ENCODE measurements at regions not wholly inside any gene's neighbourhood (a gene's known extent, or its start where the extent isn't known, plus 50 kb on each side); places are given as distances from the start of the nearest gene placed in this dataset.

DNA sequence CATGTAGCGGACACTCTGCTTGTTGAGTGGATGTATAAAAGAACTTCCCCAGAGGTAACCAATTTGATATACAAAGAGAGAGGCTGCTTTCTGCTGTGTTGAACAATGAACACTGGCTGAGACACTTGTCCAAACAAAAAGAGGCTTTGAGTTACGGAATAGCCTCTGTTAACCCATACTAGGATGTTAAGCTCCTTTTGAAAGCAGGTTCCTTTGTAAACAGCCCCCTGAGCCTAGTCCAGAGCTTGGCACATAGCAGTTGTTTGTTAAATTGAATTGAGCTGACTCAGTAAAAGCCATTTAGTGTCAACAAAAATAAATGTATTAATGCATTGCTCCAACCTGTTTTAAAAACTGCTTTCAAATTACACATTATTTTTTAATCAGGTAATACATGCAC lies 200.1 kb downstream of the MZT1 start:
- DNase-seq, result no peak

DNA sequence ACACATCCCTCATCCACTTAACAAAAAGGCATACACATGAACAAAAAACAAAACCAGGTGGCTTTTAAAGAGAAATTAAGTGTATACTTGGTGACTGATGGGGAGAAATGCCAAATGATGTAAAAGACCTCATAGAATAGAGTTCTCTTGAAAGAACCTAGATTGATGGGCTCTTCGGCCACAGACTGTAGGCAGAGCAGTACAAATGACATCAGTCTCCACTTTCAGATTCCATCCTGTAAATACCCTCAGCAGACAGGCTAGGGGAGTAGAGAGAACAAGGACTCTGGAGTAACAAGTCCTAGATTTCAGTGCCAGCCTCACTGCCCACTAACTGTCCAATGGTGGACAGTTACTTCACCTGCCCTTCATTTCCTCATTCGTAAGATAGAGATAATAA lies 203.8 kb downstream of the MZT1 start:
- DNase-seq, result no peak

DNA sequence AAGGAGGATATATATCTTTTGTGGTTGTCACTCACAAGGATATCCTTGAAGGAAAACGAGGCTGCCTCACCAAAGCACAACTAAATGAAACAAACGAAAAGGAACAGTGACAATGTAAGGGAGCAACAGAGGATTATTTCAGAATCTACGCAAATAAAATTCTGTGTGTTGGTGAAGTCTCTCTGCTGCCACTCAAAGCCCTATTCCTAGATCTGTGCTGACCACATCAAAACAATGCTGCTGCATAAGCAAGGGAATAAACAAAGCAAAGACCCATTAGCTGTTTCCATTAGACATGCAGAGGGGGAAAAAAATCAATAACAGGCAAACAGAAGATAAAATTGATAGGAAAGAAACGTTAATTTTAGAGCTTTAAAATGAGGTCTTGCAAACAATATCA lies 204.4 kb downstream of the MZT1 start:
- no peak for DNase-seq

DNA sequence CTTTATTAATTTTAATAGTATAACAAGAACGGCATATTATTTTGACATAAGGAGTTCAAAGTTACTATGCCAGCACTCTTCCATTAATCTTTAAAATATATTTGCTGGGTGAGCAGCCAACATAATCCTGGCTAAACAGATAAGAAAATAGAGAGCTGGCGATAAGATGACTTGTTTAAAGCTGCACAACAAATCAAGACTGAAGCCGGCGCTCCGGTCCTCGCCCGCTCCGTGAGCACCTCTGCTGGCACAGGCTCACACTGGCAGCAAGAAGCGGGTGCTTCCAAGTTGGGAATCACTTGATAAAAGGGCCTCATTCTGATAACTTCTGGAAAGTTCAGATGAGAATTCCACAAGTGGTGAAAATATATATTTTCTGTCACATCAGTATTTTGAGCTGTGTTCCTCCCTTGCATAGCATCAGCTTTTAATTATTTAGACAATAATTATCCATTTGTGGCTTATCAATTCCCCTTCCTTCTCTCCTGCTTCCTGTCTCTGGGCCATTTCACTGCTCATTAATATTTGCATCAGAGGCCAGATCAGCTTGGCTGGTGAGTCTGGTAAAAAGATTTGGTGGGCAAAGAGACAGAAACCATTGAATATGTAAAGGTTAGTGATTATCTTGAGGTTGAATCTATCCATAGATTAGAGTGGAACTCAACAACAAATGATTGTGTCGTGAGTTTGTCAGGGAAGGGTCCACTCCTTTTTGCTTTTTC lies 205.3 kb downstream of the MZT1 start:
- DNase-seq, result no peak

DNA sequence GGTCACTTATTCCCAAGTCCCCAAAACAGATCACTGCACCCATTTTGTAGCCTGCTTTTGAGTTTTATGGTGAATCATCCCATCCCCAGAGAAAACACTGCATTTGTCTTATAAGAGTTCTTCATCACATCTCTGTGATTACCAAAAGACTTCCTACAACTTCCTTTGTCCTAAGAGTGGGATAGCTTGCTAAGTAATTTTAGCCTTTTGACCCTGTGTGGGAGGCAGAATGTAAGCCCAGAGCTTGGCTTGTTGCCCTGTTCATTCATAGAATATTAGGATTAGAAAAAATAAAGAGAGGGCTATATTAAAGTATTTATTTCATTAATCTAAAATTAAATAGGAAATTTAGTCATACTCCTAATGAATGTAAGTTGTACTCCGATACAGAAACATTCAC lies 213.3 kb downstream of the MZT1 start:
- no peak for DNase-seq

DNA sequence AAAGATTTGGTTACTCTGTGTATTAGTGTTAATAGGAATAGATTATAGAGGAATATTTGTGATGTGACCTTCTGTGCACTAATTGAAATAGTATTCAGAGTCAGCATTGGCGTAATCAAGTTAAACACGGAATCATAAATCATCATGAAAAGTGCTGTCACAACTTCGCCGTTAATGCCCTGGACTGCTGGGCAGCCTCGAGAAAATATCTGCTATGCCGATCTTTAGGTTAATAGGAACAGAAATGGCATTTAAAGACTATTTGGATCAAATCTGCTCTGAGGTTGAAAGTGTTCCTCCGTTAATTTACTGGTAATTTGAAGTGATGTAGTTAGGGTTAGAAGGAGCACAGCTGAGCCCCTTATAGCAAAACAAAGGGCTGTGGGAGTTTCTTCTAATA lies 219.0 kb downstream of the MZT1 start:
- DNase-seq, result no peak

DNA sequence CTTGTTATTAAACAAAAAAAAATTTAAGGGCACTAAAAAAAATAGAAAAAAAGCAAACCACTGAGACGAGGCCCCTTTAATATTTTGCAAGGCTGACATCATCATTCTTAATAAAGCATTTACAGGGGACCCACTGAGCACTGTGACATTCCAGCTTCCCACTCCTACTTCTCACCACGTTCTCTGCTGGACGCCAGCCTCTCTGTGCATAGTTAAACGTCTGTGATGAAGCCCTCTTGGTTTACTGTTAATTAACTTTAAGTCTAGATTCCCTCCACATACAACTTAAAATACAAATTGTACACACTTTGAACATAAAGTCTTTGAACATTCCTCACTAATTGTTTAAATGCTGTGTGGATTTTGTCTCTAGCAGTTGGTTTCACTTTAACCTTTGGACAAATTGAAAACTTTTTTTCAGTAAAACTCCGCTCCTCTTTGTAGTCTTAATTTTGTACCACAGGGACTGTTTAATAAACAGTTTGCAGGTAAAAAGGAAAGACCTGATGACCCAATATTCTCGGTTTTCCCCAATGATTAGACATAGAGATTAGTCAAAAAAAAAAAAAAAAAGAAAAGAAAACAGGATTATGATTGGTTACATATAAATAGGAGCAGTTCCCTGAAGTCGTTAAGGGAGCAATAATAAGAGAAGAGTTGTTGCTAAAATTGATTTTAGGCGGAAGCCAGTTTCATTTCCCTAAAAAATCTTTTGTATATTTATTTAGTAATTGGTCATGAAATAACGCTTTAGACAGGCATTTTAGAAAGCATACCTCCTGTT lies 219.8 kb downstream of the MZT1 start:
- DNase-seq, result no peak

DNA sequence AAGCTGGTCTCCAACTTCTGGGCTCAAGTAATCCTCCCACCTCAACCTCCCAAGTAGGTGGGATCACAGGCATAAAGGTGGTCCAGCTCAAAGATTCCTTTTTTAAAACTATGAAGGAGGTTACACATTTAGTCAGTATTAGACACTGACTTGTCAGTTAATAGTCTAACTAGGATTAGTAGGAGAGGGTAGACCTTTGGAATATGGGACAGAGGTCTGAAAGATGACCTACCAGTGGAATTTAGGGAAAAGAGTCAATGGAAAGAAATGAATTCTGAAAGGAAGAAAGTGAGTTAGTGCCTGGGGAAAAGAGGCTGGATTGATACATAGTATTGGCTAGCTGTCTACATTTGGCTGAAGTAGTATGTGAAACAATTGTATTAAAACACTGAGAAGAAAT lies 220.7 kb downstream of the MZT1 start:
- no peak for DNase-seq

DNA sequence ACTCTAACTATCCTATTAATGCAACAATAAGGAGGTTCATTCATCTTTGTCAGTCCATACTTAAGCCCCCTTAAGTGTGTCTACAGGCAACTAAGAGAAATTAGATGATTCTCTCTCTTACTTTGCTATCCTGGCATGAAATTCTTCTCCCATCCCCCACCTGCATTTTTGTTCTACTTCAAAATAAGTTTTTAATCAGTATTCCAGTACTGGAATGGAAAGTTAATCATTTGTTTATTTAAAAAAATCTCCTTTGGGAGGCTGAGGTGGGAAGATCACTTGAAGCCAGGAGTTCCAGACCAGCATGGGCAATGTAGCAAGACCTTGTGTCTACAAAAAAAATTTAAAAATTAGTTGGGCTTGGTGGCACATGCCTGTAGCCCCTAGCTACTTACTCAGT lies 222.1 kb downstream of the MZT1 start:
- no peak for DNase-seq

DNA sequence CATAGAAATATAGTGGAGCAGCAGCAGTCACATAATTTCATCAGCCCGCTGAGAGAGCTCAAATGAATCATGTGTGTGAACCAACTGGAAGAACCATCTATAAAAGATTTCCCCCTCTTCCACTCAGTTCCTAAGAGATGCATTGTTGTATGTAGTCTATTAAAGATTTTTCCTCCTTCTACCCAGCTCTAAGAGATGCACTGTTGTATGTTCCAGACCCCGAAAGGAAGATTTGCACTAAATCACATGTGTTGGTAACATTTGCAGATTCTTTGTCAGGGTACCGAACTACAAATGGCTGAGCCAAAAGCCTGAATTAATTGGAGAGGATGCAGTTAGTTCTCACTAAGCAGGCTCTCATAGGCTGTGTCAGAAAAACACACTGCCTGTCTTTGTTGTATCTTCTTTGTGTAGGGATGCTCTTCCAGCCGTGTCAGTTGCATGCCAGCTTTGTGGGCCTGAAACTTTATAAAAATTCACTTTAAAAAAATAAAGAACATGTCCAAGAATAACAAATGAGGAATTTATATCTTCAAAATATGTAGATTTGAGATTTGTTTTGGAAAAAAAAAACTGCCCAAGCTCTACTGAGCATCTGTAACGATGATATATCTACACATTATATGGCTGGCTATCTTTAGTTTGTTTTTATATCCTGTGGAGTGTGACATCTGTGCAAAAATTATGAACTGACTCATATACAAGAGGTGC lies 223.1 kb downstream of the MZT1 start:
- DNase-seq, result no peak

DNA sequence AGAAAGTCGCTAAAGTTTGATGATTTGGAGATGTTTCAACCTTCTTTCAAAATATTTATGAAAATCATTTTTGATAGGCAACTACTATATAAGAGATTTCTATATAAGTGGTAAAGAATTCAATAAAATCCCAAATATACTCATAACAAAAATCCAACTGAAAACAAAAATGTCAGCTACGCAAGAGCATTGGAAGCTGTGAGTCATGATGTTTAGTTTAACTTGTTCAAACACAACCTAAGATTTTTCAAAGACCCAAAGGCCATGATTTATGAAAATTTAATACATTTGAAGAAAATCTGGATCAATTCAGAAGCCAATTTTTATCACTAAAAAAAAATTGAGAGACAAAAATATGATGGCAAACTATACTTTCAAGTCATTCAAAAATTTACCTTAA lies 226.6 kb downstream of the MZT1 start:
- no peak for DNase-seq

DNA sequence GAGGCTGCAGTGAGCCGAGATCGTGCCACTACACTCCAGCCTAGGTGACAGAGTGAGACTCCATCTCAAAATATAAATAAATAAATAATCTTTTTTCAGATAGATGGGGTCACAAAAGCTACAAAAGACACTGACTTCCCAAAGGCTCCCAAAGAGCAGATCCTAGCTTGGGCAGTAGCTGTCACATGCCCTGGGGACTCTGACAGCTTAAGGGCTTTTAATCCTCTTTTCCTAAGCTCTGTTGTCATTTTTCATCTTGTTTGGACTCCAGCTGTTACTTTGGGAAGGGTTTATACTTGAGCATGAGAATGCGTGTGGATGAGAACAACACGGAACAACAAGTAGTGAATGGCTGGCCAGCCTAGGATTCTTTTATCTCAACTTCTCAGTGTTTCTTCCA lies 231.7 kb downstream of the MZT1 start:
- no peak for DNase-seq

DNA sequence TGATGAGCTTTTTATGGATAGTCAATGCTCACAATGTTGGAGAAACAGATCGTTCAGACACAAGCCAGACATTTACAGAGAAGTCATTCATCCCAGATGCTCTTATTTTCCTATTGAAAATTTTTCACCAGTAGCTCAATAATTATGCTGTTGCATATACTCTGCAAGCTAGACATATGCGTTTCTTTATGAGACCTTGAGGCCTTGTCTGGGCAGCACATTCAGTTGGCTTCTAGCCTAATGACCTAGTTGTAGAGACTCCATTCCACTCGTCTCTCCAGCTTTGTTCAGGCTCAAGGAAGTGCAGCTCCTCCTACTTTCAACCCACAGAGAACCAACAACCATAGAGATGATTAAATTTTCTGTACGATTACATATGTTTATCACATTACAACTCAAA lies 237.7 kb downstream of the MZT1 start:
- no peak for DNase-seq

DNA sequence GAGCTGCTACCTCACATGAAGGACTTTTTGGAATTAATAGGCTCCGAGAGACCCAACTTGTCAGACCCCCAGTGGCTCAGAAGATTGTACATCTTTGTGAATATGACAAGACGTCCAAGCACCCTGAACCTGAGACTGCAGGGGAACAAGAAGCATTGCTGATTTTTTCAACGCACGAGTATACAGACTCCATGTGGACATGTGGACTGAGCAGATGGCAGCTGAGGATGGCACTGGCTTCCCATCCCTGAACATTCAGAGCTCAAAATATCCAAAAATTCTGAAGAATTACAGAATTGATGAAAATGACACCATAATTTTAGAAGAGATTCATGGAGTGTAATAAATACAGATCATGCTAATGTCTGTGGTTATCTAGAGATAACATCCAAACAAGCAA lies 254.1 kb downstream of the MZT1 start:
- DNase-seq, result no peak

DNA sequence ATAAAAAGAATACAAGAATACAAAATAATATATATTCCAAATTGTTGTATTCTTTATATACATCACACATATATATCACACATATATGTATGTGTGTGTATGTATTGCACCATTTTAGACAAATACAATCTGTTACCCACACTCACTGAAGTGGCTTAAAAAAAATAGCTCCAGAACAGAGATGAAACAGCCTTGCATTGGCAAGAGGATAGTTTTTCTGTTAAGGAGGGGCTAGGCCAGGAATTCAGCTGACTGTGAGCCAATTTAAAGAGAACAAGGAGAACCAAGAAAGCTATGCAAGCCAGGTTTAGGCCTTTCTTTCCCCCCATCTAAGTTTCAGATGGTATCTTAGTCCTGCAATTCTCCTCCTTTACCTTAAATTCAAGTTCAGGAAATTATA lies 257.5 kb downstream of the MZT1 start:
- no peak for DNase-seq

DNA sequence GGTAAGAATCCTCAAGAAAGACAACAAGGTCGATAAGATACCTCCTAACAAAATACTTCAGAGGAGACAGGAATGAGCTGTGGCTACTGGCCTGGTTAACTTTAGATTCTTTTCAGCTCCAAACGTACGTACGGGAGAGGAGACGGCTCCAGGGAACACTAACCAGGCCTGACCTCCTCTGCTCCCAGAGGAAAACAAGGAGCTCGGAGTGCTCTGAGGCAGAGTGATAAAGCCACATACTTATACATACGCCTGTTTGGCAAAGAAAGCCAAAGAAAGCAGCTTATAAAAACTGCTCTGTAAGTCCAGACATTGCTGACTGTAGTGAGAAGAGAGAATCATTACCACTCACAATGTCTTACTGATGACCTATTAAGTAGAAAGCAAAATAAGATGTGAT lies 263.9 kb downstream of the MZT1 start:
- DNase-seq, result no peak

DNA sequence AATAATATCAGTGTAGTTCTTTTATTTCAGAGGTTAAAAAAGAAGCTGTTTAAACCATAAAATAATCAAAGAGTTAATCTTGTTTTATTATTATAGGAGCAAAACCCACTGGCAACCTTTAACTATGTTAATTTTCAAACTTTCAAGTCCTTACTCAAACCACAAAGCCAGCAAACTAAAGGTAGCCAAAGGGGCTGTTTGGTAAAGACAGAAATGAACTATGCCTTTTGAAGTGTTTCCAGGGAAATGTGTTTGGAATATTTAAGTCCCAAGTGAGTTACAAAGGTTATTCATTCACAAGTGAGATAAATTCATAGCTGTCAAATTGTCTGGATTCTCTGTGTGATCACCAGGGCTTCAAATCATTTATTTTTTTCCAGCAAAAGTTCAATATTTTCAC lies 264.7 kb downstream of the MZT1 start:
- no peak for DNase-seq

DNA sequence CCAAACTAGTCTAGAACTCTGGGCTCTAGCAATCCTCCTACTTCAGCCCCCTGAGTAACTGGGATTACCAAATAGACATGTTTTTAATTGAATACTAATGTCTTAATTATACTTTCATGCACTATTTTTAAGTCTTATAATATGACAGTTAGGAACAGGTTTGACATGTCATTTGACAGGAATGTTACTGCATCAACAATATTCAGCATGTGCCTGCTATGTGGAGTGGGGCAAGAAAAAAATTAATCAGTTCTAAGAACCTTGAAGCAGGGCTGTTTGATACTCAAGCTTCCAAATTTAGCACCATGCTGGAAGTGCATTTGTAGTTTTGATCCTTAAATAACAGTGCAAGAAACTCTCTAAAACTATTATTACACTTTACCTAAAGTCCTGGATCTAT lies 265.3 kb downstream of the MZT1 start:
- no peak for DNase-seq

DNA sequence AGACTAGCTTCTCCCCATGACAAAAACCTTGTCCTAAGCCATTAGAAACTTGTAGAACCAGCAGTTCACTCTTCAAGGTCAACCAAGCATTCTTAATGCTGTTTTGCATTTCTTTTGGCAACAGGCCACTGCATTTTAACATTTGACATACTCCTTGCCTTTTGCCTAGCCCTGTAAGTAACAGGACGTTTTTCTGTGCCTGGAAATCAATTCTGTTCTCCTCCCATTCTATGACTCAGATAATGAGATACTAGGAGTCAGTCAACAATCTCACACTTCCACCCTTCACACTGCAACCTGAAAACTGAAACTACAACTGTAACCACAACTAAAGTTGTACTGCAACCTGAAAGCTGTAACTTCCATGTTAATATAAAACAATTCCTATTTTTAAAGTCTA lies 268.7 kb downstream of the MZT1 start:
- peak in 1 of 5 experiments; percentile 4 for DNase-seq

DNA sequence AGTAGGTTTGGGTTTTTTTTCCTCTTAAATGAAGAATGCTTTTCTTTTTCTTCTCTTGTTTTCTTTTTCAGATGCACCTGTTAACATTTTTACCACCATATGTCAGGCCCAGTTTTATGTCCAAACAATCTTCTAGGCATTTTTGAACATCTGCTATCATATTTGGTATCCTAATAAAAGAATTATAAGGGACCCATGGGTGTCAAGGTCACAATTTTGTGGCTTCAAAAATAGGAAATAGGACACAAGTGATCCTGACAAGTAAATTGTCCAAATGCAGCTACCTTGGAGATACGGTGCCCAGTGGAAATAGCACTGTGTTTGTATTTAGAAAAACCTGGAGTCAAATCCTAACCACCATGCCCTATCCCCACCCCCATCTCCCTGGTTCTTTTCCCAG lies 270.3 kb downstream of the MZT1 start:
- DNase-seq, result no peak

DNA sequence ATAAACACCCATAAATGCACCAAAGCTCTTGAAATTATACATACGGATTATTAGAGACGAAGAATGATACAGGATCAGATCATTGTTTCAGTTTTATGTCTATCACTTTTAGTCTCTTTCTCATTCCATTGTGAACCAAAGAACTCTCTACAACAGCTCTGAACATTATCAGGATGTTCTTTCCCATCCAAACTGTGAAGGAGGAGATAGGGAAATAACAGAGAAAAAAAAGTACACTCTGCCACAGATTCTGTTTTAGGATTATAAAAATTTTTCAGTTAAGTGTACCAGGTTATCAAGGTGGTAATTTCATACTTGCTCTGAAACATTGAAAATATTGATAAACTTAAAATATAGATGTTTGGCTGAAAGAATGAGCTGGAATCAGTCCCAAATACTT lies 270.9 kb downstream of the MZT1 start:
- no peak for DNase-seq

DNA sequence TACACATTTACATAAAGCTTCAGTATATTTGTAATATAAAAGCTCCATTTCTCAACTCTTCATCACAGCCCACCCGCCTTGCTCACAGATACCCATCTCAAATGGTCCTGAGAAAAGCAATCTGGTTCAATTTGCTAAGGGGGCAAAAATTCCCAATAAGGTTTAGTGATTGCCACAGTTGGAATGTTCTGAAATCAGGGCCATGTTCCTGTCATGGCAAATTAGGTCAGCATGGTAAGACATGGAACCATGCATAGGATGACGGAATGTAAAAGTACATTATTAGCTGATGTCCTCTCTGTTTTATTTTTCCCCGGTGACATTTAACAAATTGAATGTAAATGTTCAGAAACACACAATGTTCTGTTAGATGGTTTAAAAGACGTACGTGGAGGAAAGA lies 274.3 kb downstream of the MZT1 start:
- no peak for DNase-seq

DNA sequence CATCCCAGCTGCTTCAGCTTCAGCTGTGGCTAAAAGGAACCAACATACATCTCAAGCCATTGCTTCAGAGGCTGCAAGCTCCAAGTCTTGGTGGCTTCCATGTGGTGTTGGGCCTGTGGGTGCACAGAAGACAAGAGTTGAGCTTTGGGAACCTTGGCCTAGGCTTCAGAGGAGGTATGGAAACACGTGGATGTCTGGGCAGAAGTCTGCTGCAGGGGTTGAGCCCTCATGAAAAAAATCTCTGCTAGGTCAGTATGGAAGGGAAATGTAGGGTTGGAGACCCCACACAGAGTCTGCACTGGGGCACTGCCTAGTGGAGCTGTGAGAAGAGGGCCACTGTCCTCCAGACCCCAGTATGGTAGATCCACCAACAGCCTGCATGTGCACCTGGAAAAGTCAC lies 279.3 kb downstream of the MZT1 start:
- DNase-seq, result no peak

DNA sequence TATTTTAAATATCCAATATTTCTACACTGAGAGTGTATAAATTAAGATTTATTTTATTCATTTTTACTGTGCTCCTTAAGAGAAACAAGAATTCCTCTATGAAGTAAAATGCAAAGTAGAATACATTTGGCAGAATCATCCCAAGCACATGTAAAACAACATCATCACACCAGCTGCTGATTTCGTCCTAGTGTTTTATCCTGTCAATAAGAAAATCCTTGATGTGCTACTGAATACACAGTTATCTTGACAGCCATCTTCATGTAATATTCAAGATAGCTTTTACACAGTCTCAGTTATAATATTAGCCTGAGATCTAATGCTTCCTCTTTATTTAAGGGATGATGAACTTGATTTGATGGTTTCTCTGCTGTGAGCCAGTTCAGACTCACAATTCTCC lies 282.4 kb downstream of the MZT1 start:
- DNase-seq, result no peak

All from T-helper 2 cell (primary cell).